H1 (cell line): ENCODE measurements at regions not wholly inside any gene's neighbourhood (a gene's known extent, or its start where the extent isn't known, plus 50 kb on each side); places are given as distances from the start of the nearest gene placed in this dataset.

Experiments
- BACH1 ChIP-seq: IDR thresholded peaks from 2 replicates; pipeline ENCODE4 v1.6.1; 2012; ENCODE audit warnings: low read length, improper control_type of control experiment
- EP300 ChIP-seq, 2 experiments: IDR thresholded peaks; 1 replicate in 1 of 2; 2 replicates in 1 of 2; pipeline ENCODE4 v1.6.1; 2011 to 2012; ENCODE audit warnings: low read depth in 2 of 2, low read length in 2 of 2, mild to moderate bottlenecking in 2 of 2, borderline replicate concordance in 1 of 2, inconsistent platforms in 1 of 2, moderate library complexity in 1 of 2
- EZH2 ChIP-seq: fragments of 200-600 bp; sonication (generic); IDR thresholded peaks from 2 replicates; pipeline ENCODE4 v1.7.1; 2012; ENCODE audit warnings: low read depth, mild to moderate bottlenecking, moderate library complexity, low read length, inconsistent platforms; ENCODE audit not compliant: severe bottlenecking
- KDM1A ChIP-seq: fragments of 200-600, 300-600 bp; sonication (generic); IDR thresholded peaks from 2 replicates; pipeline ENCODE4 v1.7.1; 2016; ENCODE audit warnings: mild to moderate bottlenecking, low read length, borderline replicate concordance
- PHF8 ChIP-seq: fragments of 200-600 bp; sonication (generic); conservative IDR thresholded peaks from 2 replicates; pipeline ENCODE4 v1.7.1; 2012; ENCODE audit warnings: low read depth, mild to moderate bottlenecking, inconsistent platforms, low read length, moderate library complexity
- POLR2A ChIP-seq, 2 experiments: IDR thresholded peaks; 1 replicate in 1 of 2; 2 replicates in 1 of 2; pipeline ENCODE4 v1.6.1; 2011; ENCODE audit warnings: low read depth in 2 of 2, low read length in 2 of 2, mild to moderate bottlenecking in 2 of 2; ENCODE audit errors: control extremely low read depth in 1 of 2
- RFX5 ChIP-seq: IDR thresholded peaks from 2 replicates; pipeline ENCODE4 v1.6.1; 2011; ENCODE audit warnings: low read depth, low read length, improper control_type of control experiment, borderline replicate concordance
- SIN3A ChIP-seq, 2 experiments: IDR thresholded peaks in 1 of 2; conservative IDR thresholded peaks in 1 of 2; 2 replicates each; pipeline ENCODE4 v1.6.1; 2011 to 2012; ENCODE audit warnings: low read length in 2 of 2, improper control_type of control experiment in 1 of 2, low read depth in 1 of 2, mild to moderate bottlenecking in 1 of 2
- TAF1 ChIP-seq: IDR thresholded peaks from 2 replicates; pipeline ENCODE4 v1.6.1; 2011; ENCODE audit warnings: mild to moderate bottlenecking, low read depth, low read length
- TF ChIP-seq, protein P1 (sequence below), 3 experiments: IDR thresholded peaks; 1 replicate in 2 of 3; 2 replicates in 1 of 3; pipeline versions ENCODE4 v1.5.1 to v1.6.1; 2011; ENCODE audit warnings: low read length in 3 of 3, mild to moderate bottlenecking in 3 of 3, inconsistent platforms in 2 of 3, low read depth in 1 of 3, moderate library complexity in 1 of 3; ENCODE audit not compliant: insufficient read depth in 1 of 3; ENCODE audit errors: control extremely low read depth in 1 of 3

DNA sequence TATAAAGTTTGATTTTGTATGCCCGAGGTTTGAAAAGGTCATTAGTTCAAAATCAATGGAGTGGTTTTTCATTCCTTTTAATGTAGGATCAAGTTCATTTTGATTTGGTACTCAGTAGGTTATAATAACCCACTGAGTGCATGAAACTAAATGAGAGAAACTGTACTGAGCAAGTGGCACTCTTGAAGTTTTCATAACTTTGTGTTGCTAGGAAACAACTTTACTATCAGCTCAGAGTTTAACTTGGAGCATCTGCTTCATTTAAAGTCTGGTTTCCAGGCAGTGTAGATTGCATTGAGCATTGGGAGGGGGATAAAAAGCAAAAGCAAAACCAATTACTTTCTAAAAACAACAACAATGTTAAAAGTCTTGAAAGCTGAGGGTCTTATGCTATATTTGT lies 1361.6 kb upstream of the CHAC2 start:
- TF ChIP-seq, protein P1, sequence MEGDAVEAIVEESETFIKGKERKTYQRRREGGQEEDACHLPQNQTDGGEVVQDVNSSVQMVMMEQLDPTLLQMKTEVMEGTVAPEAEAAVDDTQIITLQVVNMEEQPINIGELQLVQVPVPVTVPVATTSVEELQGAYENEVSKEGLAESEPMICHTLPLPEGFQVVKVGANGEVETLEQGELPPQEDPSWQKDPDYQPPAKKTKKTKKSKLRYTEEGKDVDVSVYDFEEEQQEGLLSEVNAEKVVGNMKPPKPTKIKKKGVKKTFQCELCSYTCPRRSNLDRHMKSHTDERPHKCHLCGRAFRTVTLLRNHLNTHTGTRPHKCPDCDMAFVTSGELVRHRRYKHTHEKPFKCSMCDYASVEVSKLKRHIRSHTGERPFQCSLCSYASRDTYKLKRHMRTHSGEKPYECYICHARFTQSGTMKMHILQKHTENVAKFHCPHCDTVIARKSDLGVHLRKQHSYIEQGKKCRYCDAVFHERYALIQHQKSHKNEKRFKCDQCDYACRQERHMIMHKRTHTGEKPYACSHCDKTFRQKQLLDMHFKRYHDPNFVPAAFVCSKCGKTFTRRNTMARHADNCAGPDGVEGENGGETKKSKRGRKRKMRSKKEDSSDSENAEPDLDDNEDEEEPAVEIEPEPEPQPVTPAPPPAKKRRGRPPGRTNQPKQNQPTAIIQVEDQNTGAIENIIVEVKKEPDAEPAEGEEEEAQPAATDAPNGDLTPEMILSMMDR (IDR thresholded peaks at IDR 0.05; ENCODE audit: control extremely low read depth in 1 of 3, insufficient read depth in 1 of 3, low read depth in 1 of 3, low read length in 3 of 3) = no peak
- no peak for TF ChIP-seq TAF1
- TF ChIP-seq RFX5 = no peak
- no peak for TF ChIP-seq PHF8
- TF ChIP-seq EZH2 = no peak
- no peak for TF ChIP-seq POLR2A (IDR thresholded peaks at IDR 0.05; ENCODE audit: control extremely low read depth in 1 of 2, low read depth in 2 of 2, low read length in 2 of 2)
- TF ChIP-seq BACH1 = no peak
- no peak for TF ChIP-seq KDM1A
- no peak for TF ChIP-seq SIN3A (conservative IDR thresholded peaks at IDR 0.05 in 1 of 2, IDR thresholded peaks at IDR 0.05 in 1 of 2; ENCODE audit: low read depth in 1 of 2, low read length in 2 of 2)
- TF ChIP-seq EP300 (IDR thresholded peaks at IDR 0.05; ENCODE audit: borderline replicate concordance in 1 of 2, low read depth in 2 of 2, low read length in 2 of 2) = no peak
